ENCODE measurements at regions not wholly inside any gene's neighbourhood (a gene's known extent, or its start where the extent isn't known, plus 50 kb on each side); places are given as distances from the start of the nearest gene placed in this dataset.
A peak's percentile ranks its signal among the peaks of the same experiment; 100 is the strongest.

GRCh38 chr2:125983364-125983763, 672.6 kb upstream of the GYPC start:
- H3K36me3 ChIP-seq, result no peaks in the 10 kb centered on the region
- no peak overlapping the region for H3K4me3 ChIP-seq
- intact Hi-C loops (cut with DNase I), result no loop called here
- no peak for TF ChIP-seq CTCF (IDR thresholded peaks at IDR 0.05)
- no peak for TF ChIP-seq POLR2A (IDR thresholded peaks at IDR 0.05)
- no peak overlapping the region for H3K27ac ChIP-seq
- WGBS (ENCODE audit: insufficient coverage, low coverage, low lambda C conversion rate, missing lambda C conversion rate), result 74% methylated on average over 5 of the region's 5 CpGs
- no peaks in the 10 kb centered on the region for H3K27me3 ChIP-seq
- H3K4me1 ChIP-seq, result no peaks in the 10 kb centered on the region
- ATAC-seq (no peak), DNase-seq (no peak)
- H3K9me3 ChIP-seq, result no peaks in the 10 kb centered on the region

- Histone ChIP-seq H3K27ac (no peak overlapping the region), H3K27me3 (no peaks in the 10 kb centered on the region), H3K4me1 (no peaks in the 10 kb centered on the region), H3K4me3 (no peak overlapping the region), H3K36me3 (no peaks in the 10 kb centered on the region), H3K9me3 (no peaks in the 10 kb centered on the region)
- ATAC-seq (peak in 1 of 4 donors; percentile 43), DNase-seq (no peak)
- TF ChIP-seq POLR2A (IDR thresholded peaks at IDR 0.05), result no peak
- peak in 1 of 4 donors; percentile 20 for TF ChIP-seq CTCF (IDR thresholded peaks at IDR 0.05)
- intact Hi-C loops (cut with DNase I), result no loop called here
Observed at GRCh38 chr2:126029316-126029715, 626.6 kb upstream of the GYPC start.

GRCh38 chr2:126038861-126039260, 617.1 kb upstream of the GYPC start:
- no peaks in the 10 kb centered on the region for H3K27me3 ChIP-seq
- no peaks in the 10 kb centered on the region for H3K36me3 ChIP-seq
- no peak for ATAC-seq
- peaks cover 0 to 10% (median 4%) of the 10 kb centered on the region in 4 donors for H3K4me1 ChIP-seq
- H3K27ac ChIP-seq, result no peak overlapping the region
- 51% methylated on average over 2 of the region's 2 CpGs for WGBS (ENCODE audit: insufficient coverage, low coverage, low lambda C conversion rate, missing lambda C conversion rate)
- no peak for DNase-seq
- no peak overlapping the region for H3K4me3 ChIP-seq
- no peaks in the 10 kb centered on the region for H3K9me3 ChIP-seq
- intact Hi-C loops (cut with DNase I), result no loop called here
- TF ChIP-seq CTCF (IDR thresholded peaks at IDR 0.05), result no peak
- TF ChIP-seq POLR2A (IDR thresholded peaks at IDR 0.05), result no peak

GRCh38 chr2:126041391-126042047, 614.4 kb upstream of the GYPC start:
- TF ChIP-seq CTCF (IDR thresholded peaks at IDR 0.05), result no peak
- TF ChIP-seq POLR2A (IDR thresholded peaks at IDR 0.05), result no peak
- 55% methylated on average over 3 of the region's 3 CpGs for WGBS (ENCODE audit: insufficient coverage, low coverage, low lambda C conversion rate, missing lambda C conversion rate)
- H3K27me3 ChIP-seq, result no peaks in the 10 kb centered on the region
- no peak overlapping the region for H3K4me3 ChIP-seq
- DNase-seq (no peak), ATAC-seq (peak; percentile 66 to 96 (median 90))
- no peaks in the 10 kb centered on the region for H3K9me3 ChIP-seq
- H3K4me1 ChIP-seq, result peaks cover 0 to 10% (median 4%) of the 10 kb centered on the region in 4 donors
- H3K36me3 ChIP-seq, result no peaks in the 10 kb centered on the region
- intact Hi-C loops (cut with DNase I), result no loop called here
- H3K27ac ChIP-seq, result peak overlapping the region in 1 of 3 donors; percentile 7

GRCh38 chr2:126042089-126042488, 613.9 kb upstream of the GYPC start:
- peak; percentile 46 to 68 (median 50) for ATAC-seq
- H3K27ac ChIP-seq, result peak overlapping the region in 1 of 3 donors; percentile 7
- TF ChIP-seq POLR2A (IDR thresholded peaks at IDR 0.05) (no peak), CTCF (IDR thresholded peaks at IDR 0.05) (no peak)
- no peak overlapping the region for H3K4me3 ChIP-seq
- H3K9me3 ChIP-seq, result no peaks in the 10 kb centered on the region
- no peaks in the 10 kb centered on the region for H3K27me3 ChIP-seq
- H3K36me3 ChIP-seq, result no peaks in the 10 kb centered on the region
- DNase-seq, result no peak
- intact Hi-C loops (cut with DNase I), result no loop called here
- peaks cover 0 to 10% (median 4%) of the 10 kb centered on the region in 4 donors for H3K4me1 ChIP-seq

Data from right lobe of liver (tissue), 6 donors.